HCT116 (cell line): ENCODE measurements at regions not wholly inside any gene's neighbourhood (a gene's known extent, or its start where the extent isn't known, plus 50 kb on each side); places are given as distances from the start of the nearest gene placed in this dataset.

ENCODE experiments used
- ATAC-seq: fragments of 200-7000 bp; cut with Tn5 transposase; 2 replicates; pipeline ENCODE4 v1.9.1; 2020; ENCODE audit warnings: mild to moderate bottlenecking, moderate library complexity
- BruUV-seq: library from RNA; stranded (reverse); fragments of 400-500 nt; replicated peaks from 2 replicates; lab custom pipeline; 2021; lab: Mats Ljungman, UMichigan
- CTCF ChIA-PET: fragments of 300-600 bp; sonication (Branson Sonifier 250); formaldehyde crosslinking; loops from one replicate; lab custom pipeline; 2021; ENCODE audit warnings: antibody characterized with exemption; lab: Charles Lee
- POLR2A ChIA-PET: fragments of 300-600, 350-600 bp; sonication (Branson Sonifier 250); formaldehyde crosslinking; loops from one replicate; lab custom pipeline; 2021; ENCODE audit warnings: antibody characterized with exemption; lab: Charles Lee
- RAD21 ChIA-PET, 2 experiments: fragments of 300-600 bp; sonication (Branson Sonifier 250); formaldehyde crosslinking; loops; one replicate each; lab custom pipeline; 2023; ENCODE audit warnings: low total read pairs in 2 of 2; ENCODE audit not compliant: uncharacterized antibody in 2 of 2, unreplicated experiment in 2 of 2, low non-redundant PET in 1 of 2; lab: Charles Lee
- DNase-seq: peaks from one replicate; pipeline ENCODE4 v3.0.0-alpha.2; 2010; ENCODE audit warnings: low read depth, low spot score
- H2AFZ ChIP-seq: fragments of 200-600 bp; shearing (Covaris generic), sonication (generic); 2 replicates; pipeline ENCODE4 v1.6.1; 2017; ENCODE audit warnings: low read depth, mixed run types, mixed read lengths, antibody characterized with exemption, low read length; ENCODE audit not compliant: poor library complexity, severe bottlenecking
- H3K27ac ChIP-seq: 2 replicates; pipeline ENCODE4 v1.5.1; 2012; ENCODE audit warnings: low read depth, low read length
- H3K27me3 ChIP-seq: fragments of 200-600 bp; sonication (generic); 2 replicates; pipeline ENCODE4 v1.6.1; 2016; ENCODE audit warnings: mixed run types, low read length, mixed read lengths; ENCODE audit not compliant: insufficient read depth
- H3K36me3 ChIP-seq, 2 experiments: fragments of 200-500 bp in 1 of 2; fragments of 200-600 bp in 1 of 2; sonication (Bioruptor generic) in 1 of 2; sonication (generic) in 1 of 2; 2 replicates each; pipeline versions ENCODE4 v1.5.1 to v1.6.1; 2014 to 2016; ENCODE audit warnings: low read length in 2 of 2, inconsistent platforms in 1 of 2, mixed read lengths in 1 of 2, mixed run types in 1 of 2; ENCODE audit not compliant: insufficient read depth in 2 of 2, control insufficient read depth in 1 of 2
- H3K4me1 ChIP-seq, 2 experiments: fragments of 200-600 bp in 1 of 2; sonication (generic) in 1 of 2; 2 replicates each; pipeline versions ENCODE4 v1.5.1 to v1.6.1; 2012 to 2017; ENCODE audit warnings: low read length in 2 of 2, inconsistent platforms in 1 of 2, mild to moderate bottlenecking in 1 of 2, mixed read lengths in 1 of 2, mixed run types in 1 of 2, moderate library complexity in 1 of 2; ENCODE audit not compliant: insufficient read depth in 2 of 2, control insufficient read depth in 1 of 2
- H3K4me2 ChIP-seq: fragments of 200-600 bp; sonication (generic); 2 replicates; pipeline ENCODE4 v1.6.1; 2017; ENCODE audit warnings: mixed run types, low read length, mixed read lengths
- H3K4me3 ChIP-seq, 2 experiments: fragments of 200-600 bp in 1 of 2; sonication (generic) in 1 of 2; replicated peaks in 1 of 2; 2 replicates each; pipeline ENCODE4 v1.5.1; 2011 to 2016; ENCODE audit warnings: low read length in 2 of 2, control low read depth in 1 of 2, low read depth in 1 of 2, mild to moderate bottlenecking in 1 of 2, mixed read lengths in 1 of 2, mixed run types in 1 of 2
- H3K79me2 ChIP-seq: fragments of 200-600 bp; sonication (generic); 2 replicates; pipeline ENCODE4 v1.6.1; 2017; ENCODE audit warnings: mild to moderate bottlenecking, mixed run types, low read length, moderate library complexity, mixed read lengths; ENCODE audit not compliant: insufficient read depth
- H3K9ac ChIP-seq: fragments of 200-600 bp; sonication (generic); 2 replicates; pipeline ENCODE4 v1.6.1; 2016; ENCODE audit warnings: low read length, mixed read lengths
- H3K9me2 ChIP-seq: fragments of 200-600 bp; sonication (generic), shearing (Covaris generic); 2 replicates; pipeline ENCODE4 v1.6.1; 2017; ENCODE audit warnings: mixed run types, mild to moderate bottlenecking, moderate library complexity; ENCODE audit not compliant: insufficient read depth
- H3K9me3 ChIP-seq, 2 experiments: fragments of 200-500 bp in 1 of 2; fragments of 200-600 bp in 1 of 2; sonication (Bioruptor generic) in 1 of 2; sonication (generic) in 1 of 2; 2 replicates each; pipeline ENCODE4 v1.6.1; 2014 to 2017; ENCODE audit warnings: low read length in 2 of 2, mixed read lengths in 2 of 2, inconsistent platforms in 1 of 2, low read depth in 1 of 2, mild to moderate bottlenecking in 1 of 2, mixed run types in 1 of 2, moderate library complexity in 1 of 2; ENCODE audit not compliant: control insufficient read depth in 1 of 2, insufficient read depth in 1 of 2
- H4K20me1 ChIP-seq: fragments of 200-600 bp; sonication (generic), shearing (Covaris generic); 2 replicates; pipeline ENCODE4 v1.6.1; 2017; ENCODE audit warnings: mixed run types, mild to moderate bottlenecking, moderate library complexity; ENCODE audit not compliant: insufficient read depth
- CBX3 ChIP-seq: IDR thresholded peaks from 2 replicates; pipeline ENCODE4 v1.6.1; 2012; ENCODE audit warnings: low read depth
- CEBPB ChIP-seq: IDR thresholded peaks from 2 replicates; pipeline ENCODE4 v1.6.1; 2012; ENCODE audit warnings: low read depth
- EGR1 ChIP-seq: IDR thresholded peaks from 2 replicates; pipeline ENCODE4 v1.6.1; 2012; ENCODE audit warnings: low read depth
- ELF1 ChIP-seq: IDR thresholded peaks from 2 replicates; pipeline ENCODE4 v1.6.1; 2012; ENCODE audit warnings: low read depth, borderline replicate concordance
- FOSL1 ChIP-seq: IDR thresholded peaks from 2 replicates; pipeline ENCODE4 v1.6.1; 2012; ENCODE audit warnings: low read depth
- JUND ChIP-seq: IDR thresholded peaks from 2 replicates; pipeline ENCODE4 v1.6.1; 2012
- MAX ChIP-seq: IDR thresholded peaks from 2 replicates; pipeline ENCODE4 v1.6.1; 2012
- RAD21 ChIP-seq: IDR thresholded peaks from 2 replicates; pipeline ENCODE4 v1.6.1; 2012; ENCODE audit warnings: low read depth, mild to moderate bottlenecking
- SP1 ChIP-seq: IDR thresholded peaks from 2 replicates; pipeline ENCODE4 v1.6.1; 2012; ENCODE audit warnings: low read depth
- ZBTB33 ChIP-seq: IDR thresholded peaks from 2 replicates; pipeline ENCODE4 v1.6.1; 2011; ENCODE audit warnings: mild to moderate bottlenecking, low read length, moderate library complexity; ENCODE audit not compliant: insufficient replicate concordance; ENCODE audit errors: extremely low read depth
- ZNF274 ChIP-seq: fragments of 200-500 bp; sonication (Bioruptor generic); IDR thresholded peaks from 2 replicates; pipeline ENCODE4 v1.6.1; 2014; ENCODE audit warnings: mild to moderate bottlenecking, low read depth, low read length, inconsistent platforms
- intact Hi-C: fragments of 100-400 bp; cut with micrococcal nuclease; formaldehyde crosslinking; loops from 2 replicates; pipeline ENCODE4 v1.10.0; 2022

GRCh38 chr7:41247143-41247865 is 455.6 kb downstream of the INHBA start:
- H3K4me1 ChIP-seq: peaks cover 0 to 13% of the 10 kb centered on the region in 2 experiments; a peak in 2 of 4 replicates
- peak overlapping the region; percentile 45 for H3K4me2 ChIP-seq
- intact Hi-C loops: no loop called here
- no peak overlapping the region for H3K9ac ChIP-seq
- no peak overlapping the region for H3K4me3 ChIP-seq
- H4K20me1 ChIP-seq: no peaks in the 10 kb centered on the region
- DNase-seq (peak; percentile 54), ATAC-seq (peak; percentile 89)
- H3K9me3 ChIP-seq: no peaks in the 10 kb centered on the region
- CTCF ChIA-PET: no interaction called here
- TF ChIP-seq MAX: no peak
- peak; percentile 48 for TF ChIP-seq JUND
- peak; percentile 35; the same call in 1 of the 2 replicates for TF ChIP-seq SP1
- peak; percentile 46 for TF ChIP-seq FOSL1
- RAD21 ChIA-PET: no interaction called here
- H3K27ac ChIP-seq: no peak overlapping the region
- H3K27me3 ChIP-seq: no peaks in the 10 kb centered on the region
- POLR2A ChIA-PET: interaction anchor here (0.6 kb wide), 1 partner anchor 169 kb away, joined by 4 read pairs; no protein-coding TSS in a partner anchor
- H3K9me2 ChIP-seq: no peaks in the 10 kb centered on the region
- H2AFZ ChIP-seq: no peak overlapping the region
- no peaks in the 10 kb centered on the region for H3K79me2 ChIP-seq
- BruUV-seq: no TSS peak
- no peaks in the 10 kb centered on the region for H3K36me3 ChIP-seq

- CTCF ChIA-PET: no interaction called here
- H3K27ac ChIP-seq: no peak overlapping the region
Observed at GRCh38 chr7:41245916-41246315, 457.0 kb downstream of the INHBA start.

More at GRCh38 chr7:41245916-41246315, 457.0 kb downstream of the INHBA start:
- Histone ChIP-seq H3K4me1 (peaks cover 0 to 13% of the 10 kb centered on the region in 2 experiments; a peak in 2 of 4 replicates), H3K9me2 (no peaks in the 10 kb centered on the region), H3K4me2 (no peak overlapping the region), H3K4me3 (no peak overlapping the region), H3K36me3 (no peaks in the 10 kb centered on the region), H3K9me3 (no peaks in the 10 kb centered on the region), H4K20me1 (no peaks in the 10 kb centered on the region), H3K79me2 (no peaks in the 10 kb centered on the region), H3K9ac (no peak overlapping the region), H2AFZ (no peak overlapping the region), H3K27me3 (no peaks in the 10 kb centered on the region)
- BruUV-seq: no TSS peak
- DNase-seq (no peak), ATAC-seq (no peak)
- no peak for TF ChIP-seq SP1
- no peak for TF ChIP-seq JUND
- no peak for TF ChIP-seq ZNF274
- TF ChIP-seq RAD21: no peak
- no peak for TF ChIP-seq FOSL1
- no peak for TF ChIP-seq ZBTB33
- TF ChIP-seq EGR1: no peak
- TF ChIP-seq ELF1: no peak
- no peak for TF ChIP-seq CEBPB
- TF ChIP-seq CBX3: no peak
- RAD21 ChIA-PET: no interaction called here
- intact Hi-C loops: no loop called here
- POLR2A ChIA-PET: no interaction called here
